Nephron (organoid): ENCODE measurements at regions not wholly inside any gene's neighbourhood (a gene's known extent, or its start where the extent isn't known, plus 50 kb on each side); places are given as distances from the start of the nearest gene placed in this dataset.

Source experiments
- H3K27ac Mint-ChIP-seq, 3 experiments: 2 replicates each; pipeline ENCODE4 v1.8.0; 2020; ENCODE audit warnings: mixed read lengths in 3 of 3, mild to moderate bottlenecking in 2 of 3, moderate library complexity in 1 of 3
- H3K27me3 Mint-ChIP-seq: 2 replicates; pipeline ENCODE4 v1.8.0; 2021; ENCODE audit warnings: low read depth, mild to moderate bottlenecking, moderate library complexity, mixed read lengths
- H3K36me3 Mint-ChIP-seq: 2 replicates; pipeline ENCODE4 v1.8.0; 2020; ENCODE audit warnings: low read depth, mixed read lengths
- H3K4me1 Mint-ChIP-seq: 2 replicates; pipeline ENCODE4 v1.8.0; 2020; ENCODE audit warnings: mixed read lengths
- H3K4me3 Mint-ChIP-seq, 3 experiments: 2 replicates each; pipeline ENCODE4 v1.8.0; 2020; ENCODE audit warnings: mild to moderate bottlenecking in 3 of 3, mixed read lengths in 3 of 3, moderate library complexity in 2 of 3
- H3K9me3 Mint-ChIP-seq: 2 replicates; pipeline ENCODE4 v1.8.0; 2020; ENCODE audit warnings: mixed read lengths
- TF ChIP-seq, protein P1 (sequence below), 3 experiments: fragments of 200-600 bp; sonication (generic); IDR thresholded peaks; one replicate each; pipeline ENCODE4 v1.5.0; 2021; ENCODE audit warnings: antibody characterized with exemption in 3 of 3; ENCODE audit not compliant: unreplicated experiment in 3 of 3

DNA sequence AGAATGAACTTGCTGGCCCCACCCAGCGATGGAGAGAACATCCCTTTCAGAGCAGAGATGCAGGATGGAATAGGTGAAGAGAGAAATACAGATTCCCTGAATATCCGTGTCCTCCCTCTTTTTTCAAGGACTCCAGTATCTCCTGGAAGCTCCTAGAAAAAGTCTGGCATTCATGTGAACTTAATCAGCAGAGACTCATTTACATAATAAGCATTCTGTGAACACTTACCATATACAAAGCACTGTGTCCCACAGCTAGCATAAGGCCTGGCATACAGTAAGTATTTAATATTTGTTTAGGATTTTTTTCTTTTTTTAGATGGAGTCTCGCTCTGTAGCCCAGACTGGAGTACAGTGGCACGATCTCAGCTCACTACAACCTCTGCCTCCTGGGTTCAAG, 208.5 kb upstream of the RPL38 start:
- peaks cover 28% of the 10 kb centered on the region for H3K4me1 Mint-ChIP-seq
- H3K4me3 Mint-ChIP-seq = no peak overlapping the region
- TF ChIP-seq, protein P1, sequence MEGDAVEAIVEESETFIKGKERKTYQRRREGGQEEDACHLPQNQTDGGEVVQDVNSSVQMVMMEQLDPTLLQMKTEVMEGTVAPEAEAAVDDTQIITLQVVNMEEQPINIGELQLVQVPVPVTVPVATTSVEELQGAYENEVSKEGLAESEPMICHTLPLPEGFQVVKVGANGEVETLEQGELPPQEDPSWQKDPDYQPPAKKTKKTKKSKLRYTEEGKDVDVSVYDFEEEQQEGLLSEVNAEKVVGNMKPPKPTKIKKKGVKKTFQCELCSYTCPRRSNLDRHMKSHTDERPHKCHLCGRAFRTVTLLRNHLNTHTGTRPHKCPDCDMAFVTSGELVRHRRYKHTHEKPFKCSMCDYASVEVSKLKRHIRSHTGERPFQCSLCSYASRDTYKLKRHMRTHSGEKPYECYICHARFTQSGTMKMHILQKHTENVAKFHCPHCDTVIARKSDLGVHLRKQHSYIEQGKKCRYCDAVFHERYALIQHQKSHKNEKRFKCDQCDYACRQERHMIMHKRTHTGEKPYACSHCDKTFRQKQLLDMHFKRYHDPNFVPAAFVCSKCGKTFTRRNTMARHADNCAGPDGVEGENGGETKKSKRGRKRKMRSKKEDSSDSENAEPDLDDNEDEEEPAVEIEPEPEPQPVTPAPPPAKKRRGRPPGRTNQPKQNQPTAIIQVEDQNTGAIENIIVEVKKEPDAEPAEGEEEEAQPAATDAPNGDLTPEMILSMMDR (IDR thresholded peaks at IDR 0.05; ENCODE audit: unreplicated experiment in 3 of 3) = no peak
- H3K9me3 Mint-ChIP-seq = no peaks in the 10 kb centered on the region
- peaks cover 37% of the 10 kb centered on the region for H3K27me3 Mint-ChIP-seq
- H3K36me3 Mint-ChIP-seq = no peaks in the 10 kb centered on the region
- H3K27ac Mint-ChIP-seq = no peak overlapping the region

DNA sequence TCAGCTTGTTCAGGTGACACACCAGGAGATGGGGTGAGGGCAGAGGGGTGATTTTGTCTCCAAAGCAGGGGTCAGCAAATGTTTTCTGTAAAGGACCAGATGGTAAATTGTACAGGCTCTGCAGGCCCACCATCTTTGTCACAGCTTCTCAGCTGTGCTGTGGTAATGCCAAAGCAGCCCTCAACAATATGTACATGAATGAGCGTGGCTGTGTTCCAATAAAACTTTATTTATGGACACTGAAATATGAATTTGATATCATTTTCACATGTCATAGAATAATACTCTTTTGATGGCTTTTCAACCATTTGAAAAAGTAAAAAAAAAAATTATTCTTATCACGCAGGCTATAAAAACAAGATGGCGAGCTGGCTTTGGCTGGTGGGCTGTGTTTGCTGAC, 206.4 kb upstream of the RPL38 start:
- Mint-ChIP-seq H3K27me3 (peaks cover 35% of the 10 kb centered on the region), H3K9me3 (no peaks in the 10 kb centered on the region), H3K4me3 (no peak overlapping the region), H3K4me1 (peaks cover 31% of the 10 kb centered on the region), H3K36me3 (no peaks in the 10 kb centered on the region), H3K27ac (no peak overlapping the region)
- TF ChIP-seq, protein P1 (IDR thresholded peaks at IDR 0.05; ENCODE audit: unreplicated experiment in 3 of 3) = no peak

GRCh38 chr17:73998249-73998648, 205.2 kb upstream of the RPL38 start:
- Mint-ChIP-seq H3K4me1 (peaks cover 31% of the 10 kb centered on the region), H3K36me3 (no peaks in the 10 kb centered on the region), H3K4me3 (peak overlapping the region in 2 of 3 experiments; percentile 3 to 49), H3K9me3 (no peaks in the 10 kb centered on the region), H3K27me3 (peaks cover 33% of the 10 kb centered on the region), H3K27ac (peak overlapping the region in 2 of 3 experiments; percentile 24 to 45)
- TF ChIP-seq, protein P1 (IDR thresholded peaks at IDR 0.05; ENCODE audit: unreplicated experiment in 3 of 3) = no peak

- Mint-ChIP-seq H3K9me3 (no peaks in the 10 kb centered on the region), H3K27ac (peak overlapping the region; percentile 24 to 61 (median 45)), H3K36me3 (no peaks in the 10 kb centered on the region), H3K27me3 (peaks cover 37% of the 10 kb centered on the region), H3K4me1 (peaks cover 31% of the 10 kb centered on the region), H3K4me3 (peak overlapping the region; percentile 3 to 51 (median 49))
- TF ChIP-seq, protein P1 (IDR thresholded peaks at IDR 0.05; ENCODE audit: unreplicated experiment in 3 of 3) = peak; percentile 46 to 69 (median 67)
Observed at GRCh38 chr17:73998653-73999645, 204.5 kb upstream of the RPL38 start.

DNA sequence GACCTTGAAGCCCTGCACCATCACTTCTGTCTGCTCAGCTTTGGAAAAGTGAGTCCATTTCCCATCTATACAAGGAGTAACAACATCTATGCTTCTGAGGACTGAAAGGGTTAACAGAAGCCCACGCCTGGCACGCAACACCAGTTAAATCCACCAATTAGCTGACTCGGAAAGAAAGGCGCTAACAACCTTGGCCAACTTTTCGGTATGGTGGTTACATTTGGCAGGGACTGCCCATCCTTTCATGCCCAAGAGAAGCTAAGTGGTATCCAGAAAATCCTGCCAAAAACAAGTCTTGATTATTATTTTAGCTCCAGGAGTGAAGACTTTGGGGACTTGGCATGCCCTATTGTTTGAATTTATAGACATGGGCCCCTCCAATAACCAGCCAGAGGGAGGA, 202.3 kb upstream of the RPL38 start:
- Mint-ChIP-seq H3K27me3 (peaks cover 51% of the 10 kb centered on the region), H3K27ac (no peak overlapping the region), H3K9me3 (no peaks in the 10 kb centered on the region), H3K4me3 (no peak overlapping the region), H3K4me1 (peaks cover 31% of the 10 kb centered on the region), H3K36me3 (no peaks in the 10 kb centered on the region)
- TF ChIP-seq, protein P1 (IDR thresholded peaks at IDR 0.05; ENCODE audit: unreplicated experiment in 3 of 3) = no peak
